AG09319 (cell line): ENCODE measurements at regions not wholly inside any gene's neighbourhood (a gene's known extent, or its start where the extent isn't known, plus 50 kb on each side); places are given as distances from the start of the nearest gene placed in this dataset.
"Not testable (repeated sequence)": the region's sequence is repeated elsewhere in the genome, so short reads cannot be mapped to it uniquely, and the experiment has no call there.

Experiments used
- DNase-seq: peaks from one replicate; pipeline ENCODE4 v3.0.0-alpha.2; 2010; ENCODE audit warnings: low read depth; ENCODE audit errors: extremely low read depth
- TF ChIP-seq, protein P1 (sequence below): IDR thresholded peaks from 2 replicates; pipeline ENCODE4 v1.5.1; 2011; ENCODE audit warnings: low read depth, mild to moderate bottlenecking, inconsistent platforms, low read length, moderate library complexity

DNA sequence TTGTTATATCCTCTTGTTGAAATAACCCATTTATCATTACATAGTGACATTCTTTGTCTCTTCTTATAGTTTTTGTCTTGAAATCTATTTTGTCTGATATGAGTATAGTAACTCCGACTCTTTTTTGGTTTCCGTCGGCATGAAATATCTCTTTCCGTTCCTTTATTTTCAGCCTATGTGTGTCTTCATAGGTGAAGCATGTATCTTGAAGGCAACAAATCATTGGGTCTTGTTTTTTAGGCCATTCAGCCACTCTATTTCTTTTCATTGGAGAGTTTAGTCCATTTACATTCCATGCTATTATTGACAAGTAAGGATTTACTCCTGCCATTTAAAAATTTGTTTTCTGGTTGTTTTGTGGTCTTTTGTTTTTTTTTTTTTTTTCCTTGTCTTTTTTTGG is 441.9 kb upstream of the KAZN start:
- no peak for DNase-seq
- TF ChIP-seq, protein P1, sequence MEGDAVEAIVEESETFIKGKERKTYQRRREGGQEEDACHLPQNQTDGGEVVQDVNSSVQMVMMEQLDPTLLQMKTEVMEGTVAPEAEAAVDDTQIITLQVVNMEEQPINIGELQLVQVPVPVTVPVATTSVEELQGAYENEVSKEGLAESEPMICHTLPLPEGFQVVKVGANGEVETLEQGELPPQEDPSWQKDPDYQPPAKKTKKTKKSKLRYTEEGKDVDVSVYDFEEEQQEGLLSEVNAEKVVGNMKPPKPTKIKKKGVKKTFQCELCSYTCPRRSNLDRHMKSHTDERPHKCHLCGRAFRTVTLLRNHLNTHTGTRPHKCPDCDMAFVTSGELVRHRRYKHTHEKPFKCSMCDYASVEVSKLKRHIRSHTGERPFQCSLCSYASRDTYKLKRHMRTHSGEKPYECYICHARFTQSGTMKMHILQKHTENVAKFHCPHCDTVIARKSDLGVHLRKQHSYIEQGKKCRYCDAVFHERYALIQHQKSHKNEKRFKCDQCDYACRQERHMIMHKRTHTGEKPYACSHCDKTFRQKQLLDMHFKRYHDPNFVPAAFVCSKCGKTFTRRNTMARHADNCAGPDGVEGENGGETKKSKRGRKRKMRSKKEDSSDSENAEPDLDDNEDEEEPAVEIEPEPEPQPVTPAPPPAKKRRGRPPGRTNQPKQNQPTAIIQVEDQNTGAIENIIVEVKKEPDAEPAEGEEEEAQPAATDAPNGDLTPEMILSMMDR = no peak

DNA sequence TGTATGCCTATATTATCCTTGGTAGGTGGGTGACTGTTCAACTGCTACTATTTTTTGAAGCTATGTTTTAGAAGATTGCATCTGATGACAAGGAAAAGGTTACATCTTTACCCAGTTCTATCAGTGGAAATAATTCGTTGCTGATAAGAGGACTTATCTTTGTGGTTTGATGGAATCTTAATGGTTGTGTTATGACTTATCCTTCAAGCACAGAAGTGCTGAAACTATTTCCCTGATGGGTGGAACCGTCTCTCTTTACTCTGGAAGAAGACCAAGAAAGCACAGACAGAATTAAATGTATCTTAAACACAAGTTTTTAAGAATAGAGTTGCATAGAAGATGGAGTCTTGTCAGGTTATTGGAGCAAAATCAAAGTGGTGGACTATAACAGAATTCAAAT is 437.7 kb upstream of the KAZN start:
- DNase-seq = no peak
- TF ChIP-seq, protein P1 = no peak

DNA sequence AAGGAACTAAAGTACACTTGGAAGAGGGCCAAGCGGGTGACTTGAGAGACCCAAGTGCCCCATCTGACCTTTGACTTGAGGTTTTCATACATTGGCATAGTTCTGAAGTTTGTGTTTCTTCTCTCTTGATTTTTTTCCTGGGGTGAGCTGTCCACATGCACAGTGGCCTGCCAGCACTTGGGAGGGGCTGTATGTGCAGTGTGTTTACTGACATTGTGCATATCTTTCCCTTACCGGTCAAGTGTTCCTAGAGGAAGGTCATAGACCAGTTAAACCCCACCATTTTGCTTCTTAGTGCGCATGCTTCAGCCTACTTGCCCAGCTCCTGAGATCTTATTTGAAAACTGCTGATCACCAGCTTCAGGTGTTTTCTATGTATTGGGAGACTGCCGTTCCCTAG is 435.2 kb upstream of the KAZN start:
- TF ChIP-seq, protein P1 = no peak
- no peak for DNase-seq

DNA sequence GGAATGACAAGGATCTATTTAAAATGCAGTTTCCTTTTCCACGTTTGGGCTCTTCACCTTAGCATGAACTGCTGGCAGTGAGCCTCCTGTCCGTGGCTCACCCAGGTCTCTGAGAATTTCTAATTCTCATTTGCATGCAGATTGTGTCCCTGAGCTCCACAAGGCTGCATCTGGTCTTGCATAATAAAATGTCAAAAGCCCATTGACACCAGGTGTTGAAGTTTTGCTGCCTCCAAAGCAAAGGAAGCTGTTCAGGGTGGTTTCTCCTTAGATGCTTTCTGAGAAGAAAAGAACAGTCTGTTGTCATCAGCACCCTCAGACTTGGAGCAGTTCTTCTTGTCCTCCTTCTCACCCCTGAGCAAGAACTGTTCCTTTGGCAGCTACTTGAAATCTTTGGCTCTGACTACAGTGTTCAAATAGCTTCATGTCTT is 433.1 kb upstream of the KAZN start:
- TF ChIP-seq, protein P1 = no peak
- DNase-seq = no peak

DNA sequence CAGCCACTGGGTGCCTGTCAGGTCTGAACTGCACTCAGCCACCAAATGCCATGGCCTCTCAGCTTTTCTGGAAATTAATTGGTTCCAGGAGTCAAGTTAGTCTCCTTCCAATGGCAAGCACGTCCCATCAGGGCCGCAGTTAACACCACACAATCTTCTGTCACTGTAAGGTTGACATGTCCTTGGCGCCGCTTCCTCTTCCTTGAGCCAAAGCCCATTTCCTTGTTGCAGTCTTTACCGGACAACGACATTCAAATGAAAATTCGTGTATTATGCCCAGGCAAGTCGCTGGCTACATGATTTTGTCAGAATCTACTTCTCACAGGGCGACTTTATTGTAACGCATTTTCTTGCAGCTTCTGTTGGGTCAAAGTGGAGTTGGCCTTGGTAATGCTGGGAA is 430.6 kb upstream of the KAZN start:
- no peak for DNase-seq
- TF ChIP-seq, protein P1 = no peak

DNA sequence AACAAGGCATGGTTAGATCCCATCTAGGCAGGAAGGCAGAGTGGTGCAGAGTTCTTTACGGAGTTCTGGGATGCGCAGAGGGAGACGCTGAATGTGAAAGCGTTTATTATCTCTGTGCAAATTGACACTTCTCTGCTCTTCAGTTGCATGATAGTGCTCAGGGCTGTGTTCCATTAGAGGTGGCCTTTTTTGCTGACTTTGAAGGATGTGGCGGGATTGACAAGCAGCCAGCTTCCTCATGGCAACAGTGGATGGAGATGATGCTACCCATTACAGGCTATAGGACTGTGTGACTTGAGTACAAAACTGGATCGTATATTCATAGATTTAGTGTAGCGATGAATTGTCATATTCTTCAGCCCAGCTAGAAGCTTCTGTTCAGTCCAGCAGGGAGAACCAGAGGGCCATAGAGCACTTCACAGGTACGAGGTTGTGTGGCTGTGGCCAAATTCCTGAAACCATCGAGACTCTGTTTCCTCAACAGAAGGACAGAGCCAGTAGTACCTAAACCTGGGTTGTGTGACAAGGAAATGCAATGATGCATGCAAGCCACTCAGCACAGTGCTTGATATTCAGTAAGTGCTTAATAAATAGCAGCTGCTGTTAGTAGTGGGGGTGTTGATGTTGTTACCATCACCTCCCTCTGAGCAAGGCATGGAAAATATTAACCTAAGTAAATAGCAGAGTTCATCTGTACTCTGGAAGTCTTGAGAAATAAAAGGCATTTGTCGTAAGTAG is 430.0 kb upstream of the KAZN start:
- no peak for DNase-seq
- TF ChIP-seq, protein P1 = no peak

DNA sequence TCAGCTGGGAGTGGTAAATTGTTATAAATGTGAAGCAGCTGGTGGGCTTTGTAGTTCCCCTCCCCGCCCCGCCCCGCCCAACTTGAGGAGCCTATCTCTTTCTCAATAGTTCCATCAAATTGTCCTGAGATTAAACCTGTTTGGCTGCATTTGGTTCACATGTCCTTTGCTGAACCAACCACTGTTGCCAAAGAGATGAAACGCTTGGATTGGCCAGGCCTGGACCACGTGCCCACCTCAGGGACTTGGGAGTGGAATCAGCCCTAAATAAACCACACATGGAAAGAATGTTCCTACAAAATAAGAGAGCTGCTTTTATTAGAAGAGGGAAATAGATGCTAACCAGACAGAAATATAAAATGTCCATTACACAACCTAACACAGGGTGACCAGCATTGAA is 424.9 kb upstream of the KAZN start:
- no peak for DNase-seq
- TF ChIP-seq, protein P1 = no peak

DNA sequence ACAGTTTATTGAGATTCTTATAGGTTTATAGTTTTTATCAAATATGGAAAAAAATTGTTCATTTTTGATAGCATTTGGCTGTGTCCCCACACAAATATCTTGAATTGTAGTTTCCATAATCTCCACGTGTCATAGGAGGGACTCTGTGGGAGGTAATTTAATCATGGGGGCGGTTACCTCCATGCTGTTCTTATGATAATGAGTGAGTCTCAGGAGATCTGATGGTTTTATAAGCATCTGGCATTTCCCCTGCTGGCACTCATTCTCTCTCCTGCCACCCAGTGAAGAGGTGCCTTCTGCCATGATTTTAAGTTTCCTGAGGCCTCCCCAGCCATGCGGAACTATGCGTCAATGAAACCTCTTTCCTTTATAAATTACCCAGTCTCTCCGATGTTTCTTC is 420.6 kb upstream of the KAZN start:
- not testable (repeated sequence) for DNase-seq
